ENCODE measurements at regions not wholly inside any gene's neighbourhood (a gene's known extent, or its start where the extent isn't known, plus 50 kb on each side); places are given as distances from the start of the nearest gene placed in this dataset.
"Not testable (repeated sequence)": the region's sequence is repeated elsewhere in the genome, so short reads cannot be mapped to it uniquely, and the experiment has no call there.

DNA sequence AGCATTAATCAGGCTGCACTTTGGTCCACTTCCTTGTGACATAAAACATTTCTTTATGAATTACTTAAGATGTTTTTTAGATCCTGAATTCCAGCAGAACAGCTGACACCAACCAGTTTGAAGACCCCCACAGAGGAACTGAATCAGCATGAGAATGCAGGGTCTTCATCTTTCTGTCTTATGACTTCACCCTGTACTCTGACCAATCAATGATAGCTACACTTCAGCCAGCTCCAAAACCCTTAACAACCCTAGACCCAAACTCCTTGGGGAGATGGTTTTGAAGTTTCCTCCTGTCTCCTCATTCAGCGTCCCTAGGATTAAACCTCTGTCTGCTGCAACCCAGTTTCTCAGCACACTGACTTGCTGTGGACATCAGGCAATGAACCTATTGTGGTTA lies 175.0 kb downstream of the CTH start:
- TF ChIP-seq, protein P1, sequence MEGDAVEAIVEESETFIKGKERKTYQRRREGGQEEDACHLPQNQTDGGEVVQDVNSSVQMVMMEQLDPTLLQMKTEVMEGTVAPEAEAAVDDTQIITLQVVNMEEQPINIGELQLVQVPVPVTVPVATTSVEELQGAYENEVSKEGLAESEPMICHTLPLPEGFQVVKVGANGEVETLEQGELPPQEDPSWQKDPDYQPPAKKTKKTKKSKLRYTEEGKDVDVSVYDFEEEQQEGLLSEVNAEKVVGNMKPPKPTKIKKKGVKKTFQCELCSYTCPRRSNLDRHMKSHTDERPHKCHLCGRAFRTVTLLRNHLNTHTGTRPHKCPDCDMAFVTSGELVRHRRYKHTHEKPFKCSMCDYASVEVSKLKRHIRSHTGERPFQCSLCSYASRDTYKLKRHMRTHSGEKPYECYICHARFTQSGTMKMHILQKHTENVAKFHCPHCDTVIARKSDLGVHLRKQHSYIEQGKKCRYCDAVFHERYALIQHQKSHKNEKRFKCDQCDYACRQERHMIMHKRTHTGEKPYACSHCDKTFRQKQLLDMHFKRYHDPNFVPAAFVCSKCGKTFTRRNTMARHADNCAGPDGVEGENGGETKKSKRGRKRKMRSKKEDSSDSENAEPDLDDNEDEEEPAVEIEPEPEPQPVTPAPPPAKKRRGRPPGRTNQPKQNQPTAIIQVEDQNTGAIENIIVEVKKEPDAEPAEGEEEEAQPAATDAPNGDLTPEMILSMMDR (IDR thresholded peaks at IDR 0.05; ENCODE audit: borderline replicate concordance, insufficient read depth, low read depth, low read length) = no peak
- no peak overlapping the region for H3K4me3 ChIP-seq (ENCODE audit: low read depth, low read length)

DNA sequence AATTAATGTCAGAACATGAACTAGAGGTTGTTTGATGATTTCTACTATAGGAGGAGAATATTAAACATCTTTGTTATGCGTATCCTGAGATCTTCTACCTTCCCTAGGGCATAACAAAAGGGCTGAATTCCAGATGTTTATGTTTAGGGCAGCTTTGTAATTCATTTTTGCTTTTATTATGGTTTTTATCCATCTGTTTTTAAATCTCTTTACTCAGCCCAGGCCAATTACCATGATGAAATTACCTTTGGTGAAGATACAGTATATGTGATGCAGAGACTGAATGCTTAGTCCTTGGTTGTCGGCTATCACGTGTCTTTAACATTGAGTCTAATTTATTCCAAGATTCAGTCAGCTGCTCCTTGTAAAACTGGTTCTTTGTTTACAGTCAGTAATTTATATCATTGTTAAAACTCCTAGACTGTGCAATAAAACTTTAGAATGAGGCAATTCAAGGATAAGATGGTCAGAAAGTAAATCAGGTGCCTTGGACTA lies 176.9 kb downstream of the CTH start:
- TF ChIP-seq, protein P1 (IDR thresholded peaks at IDR 0.05; ENCODE audit: borderline replicate concordance, insufficient read depth, low read depth, low read length) = no peak
- no peak overlapping the region for H3K4me3 ChIP-seq (ENCODE audit: low read depth, low read length)

DNA sequence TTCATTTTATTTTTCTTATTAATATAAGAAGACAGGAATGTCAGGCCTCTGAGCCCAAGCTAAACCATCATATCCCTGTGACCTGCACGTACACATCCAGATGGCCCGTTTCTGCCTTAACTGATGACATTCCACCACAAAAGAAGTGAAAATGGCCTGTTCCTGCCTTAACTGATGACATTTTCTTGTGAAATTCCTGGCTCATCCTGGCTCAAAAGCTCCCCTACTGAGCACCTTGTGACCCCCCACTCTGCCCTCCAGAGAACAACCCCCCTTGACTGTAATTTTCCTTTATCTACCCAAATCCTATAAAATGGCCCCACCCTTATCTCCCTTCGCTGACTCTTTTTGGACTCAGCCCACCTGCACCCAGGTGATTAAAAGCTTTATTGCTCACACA lies 182.5 kb downstream of the CTH start:
- H3K4me3 ChIP-seq (ENCODE audit: low read depth, low read length) = not testable (repeated sequence)

DNA sequence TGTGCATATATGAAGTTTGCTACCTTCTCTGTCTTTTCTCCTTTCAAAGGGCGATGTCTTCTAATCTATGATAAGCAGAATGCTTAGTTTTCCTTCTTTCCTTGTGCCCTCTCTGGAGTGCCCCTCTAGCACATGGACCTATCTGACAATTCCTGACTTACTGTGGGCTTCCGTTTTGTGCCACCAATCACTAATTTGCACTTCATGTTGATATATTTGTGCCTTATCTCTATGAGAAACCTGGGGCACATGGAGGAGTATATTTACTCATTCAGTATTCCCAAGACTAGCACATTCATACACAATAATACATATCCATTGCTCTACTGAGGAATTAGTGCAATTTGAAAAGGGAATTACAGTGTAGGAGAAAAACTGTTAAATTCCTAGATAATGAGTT lies 197.7 kb downstream of the CTH start:
- no peak overlapping the region for H3K4me3 ChIP-seq (ENCODE audit: low read depth, low read length)
- TF ChIP-seq, protein P1 (IDR thresholded peaks at IDR 0.05; ENCODE audit: borderline replicate concordance, insufficient read depth, low read depth, low read length) = no peak

DNA sequence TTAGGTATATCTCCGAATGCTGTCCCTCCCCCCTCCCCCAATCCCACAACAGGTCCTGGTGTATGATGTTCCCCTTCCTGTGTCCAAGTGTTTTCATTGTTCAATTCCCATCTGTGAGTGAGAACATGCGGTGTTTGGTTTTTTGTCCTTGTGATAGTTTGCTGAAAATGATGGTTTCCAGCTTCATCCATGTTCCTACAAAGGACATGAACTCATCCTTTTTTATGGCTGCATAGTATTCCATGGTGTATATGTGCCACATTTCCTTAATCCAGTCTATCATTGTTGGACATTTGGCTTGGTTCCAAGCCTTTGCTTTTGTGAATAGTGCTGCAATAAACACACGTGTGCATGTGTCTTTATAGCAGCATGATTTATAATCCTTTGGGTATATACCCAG lies 199.1 kb downstream of the CTH start:
- not testable (repeated sequence) for H3K4me3 ChIP-seq (ENCODE audit: low read depth, low read length)

DNA sequence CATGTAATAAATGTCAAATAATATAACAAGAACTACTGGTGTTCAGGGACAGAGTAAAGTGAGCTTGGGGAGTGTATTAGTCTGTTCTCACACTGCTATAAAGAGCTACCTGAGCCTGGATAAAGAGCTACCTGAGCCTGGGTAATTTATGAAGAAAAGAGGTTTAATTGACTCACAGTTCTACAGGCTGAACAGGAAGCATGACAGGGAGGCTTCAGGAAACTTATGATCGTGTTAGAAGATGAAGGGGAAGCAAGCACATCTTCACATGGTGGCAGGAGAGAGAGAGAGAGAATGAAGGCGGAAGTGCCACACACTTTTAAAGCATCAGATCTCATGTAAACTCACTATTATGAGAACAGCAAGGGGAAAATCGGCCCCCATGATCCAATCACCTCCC lies 205.9 kb downstream of the CTH start:
- no peak overlapping the region for H3K4me3 ChIP-seq (ENCODE audit: low read depth, low read length)
- TF ChIP-seq, protein P1 (IDR thresholded peaks at IDR 0.05; ENCODE audit: borderline replicate concordance, insufficient read depth, low read depth, low read length) = no peak

DNA sequence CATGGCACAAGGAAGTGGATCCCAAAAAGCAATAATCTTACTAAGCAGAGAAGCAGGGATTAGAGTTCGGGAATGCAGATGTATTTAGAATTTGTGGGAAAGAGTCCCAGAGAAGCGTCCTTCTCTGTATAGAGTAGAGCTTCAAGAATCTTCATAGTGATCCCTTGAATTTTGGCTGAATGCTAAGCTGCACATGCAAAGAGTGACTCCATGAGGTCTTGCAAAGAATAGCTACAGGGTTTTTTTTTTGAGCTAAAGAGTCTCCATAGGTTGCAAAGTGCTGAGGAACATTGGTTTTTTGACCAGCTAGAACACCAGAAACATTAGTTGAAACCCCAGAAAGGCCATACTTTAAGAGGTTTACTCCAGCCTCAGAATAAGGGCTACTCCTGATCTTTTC lies 206.7 kb downstream of the CTH start:
- no peak overlapping the region for H3K4me3 ChIP-seq (ENCODE audit: low read depth, low read length)
- TF ChIP-seq, protein P1 (IDR thresholded peaks at IDR 0.05; ENCODE audit: borderline replicate concordance, insufficient read depth, low read depth, low read length) = no peak

DNA sequence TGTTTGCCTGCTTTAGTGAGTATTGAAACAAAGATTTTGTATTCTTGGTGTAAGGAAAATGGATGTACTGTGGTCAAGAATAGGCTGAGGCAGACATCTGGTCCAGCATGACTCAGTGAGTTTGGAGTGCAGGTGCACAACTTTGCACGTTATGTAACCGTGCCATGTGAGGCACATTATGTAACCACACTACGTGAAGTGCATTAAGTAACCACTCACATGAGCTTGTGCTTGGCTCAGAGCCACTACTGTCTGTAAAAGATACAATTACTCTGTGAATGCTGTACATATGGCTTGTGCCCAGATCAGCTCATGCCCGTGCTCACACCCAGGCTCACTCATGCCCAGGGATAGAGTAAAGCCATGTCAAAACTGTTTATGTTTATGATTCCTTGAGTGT lies 216.8 kb downstream of the CTH start:
- no peak overlapping the region for H3K4me3 ChIP-seq (ENCODE audit: low read depth, low read length)
- TF ChIP-seq, protein P1 (IDR thresholded peaks at IDR 0.05; ENCODE audit: borderline replicate concordance, insufficient read depth, low read depth, low read length) = no peak

Measured in GM12875 (cell line).